H1 (cell line): ENCODE measurements at regions not wholly inside any gene's neighbourhood (a gene's known extent, or its start where the extent isn't known, plus 50 kb on each side); places are given as distances from the start of the nearest gene placed in this dataset.

Experiments used
- BRCA1 ChIP-seq: IDR thresholded peaks from 2 replicates; pipeline ENCODE4 v1.6.1; 2012; ENCODE audit warnings: low read depth, low read length, improper control_type of control experiment
- CHD2 ChIP-seq: IDR thresholded peaks from 2 replicates; pipeline ENCODE4 v1.6.1; 2012; ENCODE audit warnings: low read length, improper control_type of control experiment
- EZH2 ChIP-seq: fragments of 200-600 bp; sonication (generic); IDR thresholded peaks from 2 replicates; pipeline ENCODE4 v1.7.1; 2012; ENCODE audit warnings: low read depth, mild to moderate bottlenecking, moderate library complexity, low read length, inconsistent platforms; ENCODE audit not compliant: severe bottlenecking
- KDM5A ChIP-seq: fragments of 200-600 bp; IDR thresholded peaks from 2 replicates; pipeline ENCODE4 v1.7.1; 2012; ENCODE audit warnings: mild to moderate bottlenecking, low read length, inconsistent platforms, mixed read lengths
- NRF1 ChIP-seq: IDR thresholded peaks from 2 replicates; pipeline ENCODE4 v1.6.1; 2011; ENCODE audit warnings: mild to moderate bottlenecking, low read depth, low read length, improper control_type of control experiment
- SIRT6 ChIP-seq: IDR thresholded peaks from one replicate; pipeline ENCODE4 v1.7.1; 2012; ENCODE audit warnings: low read length, inconsistent platforms
- SP4 ChIP-seq: IDR thresholded peaks from 2 replicates; pipeline ENCODE4 v1.6.1; 2012; ENCODE audit warnings: low read length, inconsistent platforms

DNA sequence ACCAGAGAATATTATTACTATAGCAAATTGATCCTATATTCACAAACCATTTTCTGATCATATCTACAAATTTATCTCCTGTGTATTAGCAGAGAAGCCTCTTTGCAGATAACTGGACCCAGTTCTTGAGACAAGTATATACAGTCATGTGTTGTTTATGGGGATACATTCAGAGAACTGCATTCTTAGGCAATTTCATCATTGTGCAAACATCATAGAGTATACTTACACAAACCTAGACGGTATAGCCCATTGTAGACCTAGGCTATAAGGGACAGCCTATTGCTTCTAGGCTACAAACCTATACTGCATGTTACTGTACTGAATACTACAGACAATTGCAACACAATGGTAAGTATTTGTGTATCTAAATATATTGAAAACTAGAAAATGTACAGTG lies 152.5 kb upstream of the SPANXN4 start (continued):
- TF ChIP-seq EZH2 (no peak), NRF1 (no peak), SIRT6 (no peak), KDM5A (no peak), BRCA1 (no peak), CHD2 (no peak), SP4 (no peak)
